GM12865 (cell line): ENCODE measurements at regions not wholly inside any gene's neighbourhood (a gene's known extent, or its start where the extent isn't known, plus 50 kb on each side); places are given as distances from the start of the nearest gene placed in this dataset.

Experiments
- DNase-seq: peaks from one replicate; pipeline ENCODE4 v3.0.0; 2010; ENCODE audit warnings: low read depth
- H3K4me3 ChIP-seq: 2 replicates; pipeline ENCODE4 v1.5.1; 2011; ENCODE audit warnings: mild to moderate bottlenecking, low read depth, low read length, control low read depth
- TF ChIP-seq, protein P1 (sequence below): IDR thresholded peaks from 2 replicates; pipeline ENCODE4 v1.5.1; 2011; ENCODE audit warnings: low read length, control low read depth, low read depth, inconsistent platforms; ENCODE audit not compliant: insufficient read depth; ENCODE audit errors: missing control alignments

DNA sequence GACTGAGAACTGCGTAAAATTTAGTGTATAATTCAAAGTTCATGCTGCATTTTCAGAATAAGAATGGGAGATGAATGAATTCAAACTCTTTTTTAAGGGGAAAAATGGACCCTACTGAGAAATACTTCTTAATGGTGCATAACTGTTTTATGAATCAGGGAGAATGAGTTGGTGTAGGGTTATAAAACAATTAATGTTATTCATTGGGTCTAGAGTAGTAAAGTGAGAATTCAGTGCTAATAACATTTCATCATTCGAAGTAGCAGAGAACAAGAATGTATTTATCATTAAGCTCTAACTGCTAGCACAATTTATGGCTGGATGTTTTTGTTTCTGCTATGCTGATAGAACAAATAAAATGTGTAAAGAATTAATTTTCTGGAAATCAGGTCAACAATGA is 310.2 kb downstream of the SLITRK5 start:
- TF ChIP-seq, protein P1, sequence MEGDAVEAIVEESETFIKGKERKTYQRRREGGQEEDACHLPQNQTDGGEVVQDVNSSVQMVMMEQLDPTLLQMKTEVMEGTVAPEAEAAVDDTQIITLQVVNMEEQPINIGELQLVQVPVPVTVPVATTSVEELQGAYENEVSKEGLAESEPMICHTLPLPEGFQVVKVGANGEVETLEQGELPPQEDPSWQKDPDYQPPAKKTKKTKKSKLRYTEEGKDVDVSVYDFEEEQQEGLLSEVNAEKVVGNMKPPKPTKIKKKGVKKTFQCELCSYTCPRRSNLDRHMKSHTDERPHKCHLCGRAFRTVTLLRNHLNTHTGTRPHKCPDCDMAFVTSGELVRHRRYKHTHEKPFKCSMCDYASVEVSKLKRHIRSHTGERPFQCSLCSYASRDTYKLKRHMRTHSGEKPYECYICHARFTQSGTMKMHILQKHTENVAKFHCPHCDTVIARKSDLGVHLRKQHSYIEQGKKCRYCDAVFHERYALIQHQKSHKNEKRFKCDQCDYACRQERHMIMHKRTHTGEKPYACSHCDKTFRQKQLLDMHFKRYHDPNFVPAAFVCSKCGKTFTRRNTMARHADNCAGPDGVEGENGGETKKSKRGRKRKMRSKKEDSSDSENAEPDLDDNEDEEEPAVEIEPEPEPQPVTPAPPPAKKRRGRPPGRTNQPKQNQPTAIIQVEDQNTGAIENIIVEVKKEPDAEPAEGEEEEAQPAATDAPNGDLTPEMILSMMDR: no peak
- no peak overlapping the region for H3K4me3 ChIP-seq
- DNase-seq: no peak

DNA sequence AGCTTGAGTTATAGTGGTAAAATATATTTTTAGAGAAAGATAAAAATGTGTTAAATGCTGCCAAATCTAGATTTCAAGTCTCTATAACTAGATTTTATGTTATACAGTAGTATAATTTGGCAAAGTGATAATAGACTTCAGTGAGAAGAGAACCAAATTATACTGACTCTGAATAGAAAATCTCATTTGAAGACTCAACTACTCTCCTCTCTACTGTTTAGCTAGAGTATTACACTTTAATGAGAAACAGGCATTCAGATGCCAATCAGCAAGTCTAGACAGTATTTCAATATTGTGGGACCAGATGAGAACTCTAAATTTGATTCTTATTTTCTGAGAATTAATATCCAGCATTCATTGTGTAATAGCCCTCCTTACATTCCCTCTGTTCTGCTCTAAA is 311.2 kb downstream of the SLITRK5 start:
- H3K4me3 ChIP-seq: no peak overlapping the region
- no peak for DNase-seq
- TF ChIP-seq, protein P1: no peak

DNA sequence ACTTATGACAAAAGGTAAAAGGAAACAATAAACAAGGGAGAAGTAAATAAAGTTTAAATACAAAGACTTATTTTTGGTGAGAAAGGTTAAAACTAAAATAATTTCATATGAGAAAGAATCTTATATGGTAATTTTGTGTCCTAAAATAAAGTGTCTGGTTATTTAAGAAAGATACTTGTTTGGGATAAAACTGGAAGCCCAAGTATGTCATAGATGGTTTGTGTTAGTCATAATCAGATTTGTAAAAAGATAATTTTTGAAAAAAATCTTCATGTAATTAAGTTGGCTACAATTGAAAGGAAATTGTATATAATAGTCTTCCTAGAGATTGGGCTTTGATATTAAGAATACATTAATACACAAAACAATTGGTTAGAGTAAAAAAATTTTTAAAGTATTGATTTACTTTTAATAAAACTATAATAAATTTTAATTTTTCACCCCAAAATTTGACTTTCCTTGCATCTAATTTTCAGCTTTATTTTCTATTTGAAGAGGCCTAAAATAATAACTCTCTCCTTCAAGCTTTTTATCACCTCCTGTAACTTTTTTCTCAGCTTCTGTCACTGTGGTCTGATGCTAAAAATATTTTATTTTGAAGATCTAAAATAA is 315.6 kb downstream of the SLITRK5 start:
- no peak for DNase-seq
- H3K4me3 ChIP-seq: no peak overlapping the region
- TF ChIP-seq, protein P1: no peak

DNA sequence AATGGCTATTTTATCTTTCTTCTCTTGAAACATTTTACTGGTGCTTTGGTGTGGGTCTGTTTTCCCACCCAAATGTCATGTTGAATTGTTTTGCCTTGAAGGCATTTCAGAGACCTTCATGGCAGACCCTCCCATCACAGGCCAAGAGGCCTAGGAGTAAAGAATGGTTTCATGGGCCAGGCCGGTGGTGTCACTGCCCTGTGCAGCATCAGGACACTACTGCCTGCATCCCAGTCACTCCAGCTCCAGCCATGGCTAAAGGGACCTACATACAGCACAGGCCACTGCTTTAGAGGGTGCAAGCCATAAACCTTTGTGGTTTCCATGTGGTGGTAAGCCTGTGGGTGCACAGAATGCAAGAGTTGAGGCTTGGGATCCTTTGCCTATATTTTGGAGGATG is 326.9 kb downstream of the SLITRK5 start:
- no peak overlapping the region for H3K4me3 ChIP-seq
- no peak for DNase-seq
- TF ChIP-seq, protein P1: no peak

DNA sequence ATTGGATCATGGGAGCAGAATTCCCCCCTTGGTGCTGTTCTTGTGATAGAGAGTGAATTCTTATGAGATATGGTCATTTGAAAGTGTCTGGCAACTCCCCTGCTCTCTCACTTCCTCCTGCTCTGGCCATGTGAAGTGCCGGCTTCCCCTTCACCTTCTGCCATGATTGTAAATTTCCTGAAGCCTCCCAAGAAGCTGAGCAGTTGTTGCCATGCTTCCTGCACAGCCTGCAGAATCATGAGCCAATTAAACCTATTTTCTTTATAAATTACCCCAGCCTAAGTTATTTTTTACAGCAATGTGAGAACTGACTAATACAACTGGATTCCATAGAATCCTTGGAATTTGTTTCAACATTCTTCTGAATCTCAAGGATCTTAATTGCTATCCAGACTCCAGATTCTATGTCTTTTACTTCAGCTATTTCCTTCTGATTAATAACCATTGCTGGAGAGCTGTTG is 328.1 kb downstream of the SLITRK5 start:
- DNase-seq: no peak
- TF ChIP-seq, protein P1: no peak
- no peak overlapping the region for H3K4me3 ChIP-seq

DNA sequence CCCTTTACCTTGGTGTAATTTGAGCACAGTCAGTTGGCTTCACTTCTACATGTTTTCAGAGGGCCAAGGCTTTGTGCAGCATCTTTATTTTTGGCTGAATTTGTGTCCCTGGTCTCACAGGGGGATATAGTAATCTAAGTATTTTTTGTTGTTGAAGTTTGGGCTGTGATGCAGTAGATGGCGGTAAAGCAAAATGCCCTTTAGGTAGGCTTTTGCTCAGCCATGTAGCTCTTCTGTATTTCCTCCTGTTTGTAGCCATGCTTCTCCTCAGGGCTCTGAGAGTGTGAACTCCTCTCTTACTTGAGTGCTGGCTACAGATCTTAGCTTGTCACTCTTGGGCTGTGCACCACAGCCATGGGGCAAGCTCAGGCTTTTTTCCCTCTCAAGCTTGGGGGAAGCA is 328.6 kb downstream of the SLITRK5 start:
- no peak overlapping the region for H3K4me3 ChIP-seq
- TF ChIP-seq, protein P1: no peak
- no peak for DNase-seq

DNA sequence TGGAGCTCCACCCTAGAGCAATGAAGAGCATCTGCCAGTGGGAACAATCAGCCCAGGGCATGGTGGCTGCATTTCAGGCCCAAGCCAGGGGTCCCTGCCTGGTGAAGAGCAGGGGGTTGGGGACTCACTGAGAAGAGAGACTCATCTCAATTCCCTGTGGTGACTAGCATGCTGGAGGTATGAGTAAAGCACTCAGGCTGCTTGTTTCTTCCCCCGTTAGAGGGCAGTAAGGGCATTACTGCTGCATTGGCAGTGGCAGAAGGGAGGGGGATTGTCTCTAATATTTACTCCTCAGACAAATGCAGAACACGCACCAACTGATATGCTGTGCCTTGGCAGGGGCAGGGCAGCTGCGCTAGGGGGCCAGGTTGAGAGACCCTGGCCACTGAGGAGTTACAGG is 329.1 kb downstream of the SLITRK5 start:
- no peak for DNase-seq
- no peak overlapping the region for H3K4me3 ChIP-seq
- TF ChIP-seq, protein P1: no peak
